Activated T-helper 1 cell treated with anti-CD3 and anti-CD28 coated beads, Interleukin-12 subunit alpha, Interleukin-12 subunit beta, Interleukin-2, Interleukin-4 antibody, amounts not matched to agents 30 ng/mL and 10 ng/mL and 1 ng/mL, durations not matched to agents 14 hours and 24 hours and 36 hours (primary cell): ENCODE measurements at regions not wholly inside any gene's neighbourhood (a gene's known extent, or its start where the extent isn't known, plus 50 kb on each side); places are given as distances from the start of the nearest gene placed in this dataset.
"Not testable (repeated sequence)": the region's sequence is repeated elsewhere in the genome, so short reads cannot be mapped to it uniquely, and the experiment has no call there.

Source experiments
- DNase-seq: peaks from one replicate; pipeline ENCODE4 v3.0.0; 2021; ENCODE audit warnings: low spot score
- H3K27ac Mint-ChIP-seq: one replicate; pipeline ENCODE4 v1.8.0; 2021; ENCODE audit warnings: mild to moderate bottlenecking, mixed read lengths
- H3K27me3 Mint-ChIP-seq: one replicate; pipeline ENCODE4 v1.8.0; 2022; ENCODE audit warnings: mild to moderate bottlenecking, moderate library complexity, mixed read lengths; ENCODE audit not compliant: insufficient read depth
- H3K36me3 Mint-ChIP-seq: one replicate; pipeline ENCODE4 v1.8.0; 2021; ENCODE audit warnings: low read depth, mixed read lengths
- H3K4me1 Mint-ChIP-seq: one replicate; pipeline ENCODE4 v1.8.0; 2021; ENCODE audit warnings: low read depth, mixed read lengths
- H3K4me3 Mint-ChIP-seq: one replicate; pipeline ENCODE4 v1.8.0; 2021; ENCODE audit warnings: mild to moderate bottlenecking, moderate library complexity, mixed read lengths
- H3K9me3 Mint-ChIP-seq: one replicate; pipeline ENCODE4 v1.8.0; 2021; ENCODE audit warnings: mixed read lengths
- intact Hi-C: fragments of 100-400 bp; cut with micrococcal nuclease; formaldehyde crosslinking; loops from one replicate; pipeline ENCODE4 v1.15.1; 2024

- no peaks in the 10 kb centered on the region for H3K27me3 Mint-ChIP-seq
- intact Hi-C loops, result no loop called here
- H3K9me3 Mint-ChIP-seq, result no peaks in the 10 kb centered on the region
- H3K27ac Mint-ChIP-seq, result no peak overlapping the region
- H3K4me1 Mint-ChIP-seq, result no peaks in the 10 kb centered on the region
- no peak for DNase-seq
- no peaks in the 10 kb centered on the region for H3K36me3 Mint-ChIP-seq
- H3K4me3 Mint-ChIP-seq, result no peak overlapping the region
Observed at GRCh38 chr7:19293431-19293830, 148.2 kb upstream of the FERD3L start.

GRCh38 chr7:19290968-19291367 lies 145.7 kb upstream of the FERD3L start:
- Mint-ChIP-seq H3K4me3 (no peak overlapping the region), H3K36me3 (no peaks in the 10 kb centered on the region), H3K9me3 (no peaks in the 10 kb centered on the region), H3K27me3 (no peaks in the 10 kb centered on the region), H3K4me1 (no peaks in the 10 kb centered on the region), H3K27ac (no peak overlapping the region)
- DNase-seq, result no peak
- intact Hi-C loops, result no loop called here

- no peaks in the 10 kb centered on the region for H3K27me3 Mint-ChIP-seq
- H3K4me1 Mint-ChIP-seq, result no peaks in the 10 kb centered on the region
- H3K4me3 Mint-ChIP-seq, result no peak overlapping the region
- DNase-seq, result no peak
- H3K36me3 Mint-ChIP-seq, result no peaks in the 10 kb centered on the region
- intact Hi-C loops, result no loop called here
- H3K9me3 Mint-ChIP-seq, result no peaks in the 10 kb centered on the region
- no peak overlapping the region for H3K27ac Mint-ChIP-seq
Observed at GRCh38 chr7:19290066-19290465, 144.8 kb upstream of the FERD3L start.

- no peak for DNase-seq
- peaks cover 3% of the 10 kb centered on the region for H3K9me3 Mint-ChIP-seq
- intact Hi-C loops, result no loop called here
- H3K4me3 Mint-ChIP-seq, result no peak overlapping the region
- no peaks in the 10 kb centered on the region for H3K27me3 Mint-ChIP-seq
- no peaks in the 10 kb centered on the region for H3K36me3 Mint-ChIP-seq
- no peaks in the 10 kb centered on the region for H3K4me1 Mint-ChIP-seq
- no peak overlapping the region for H3K27ac Mint-ChIP-seq
Observed at GRCh38 chr7:19284596-19285300, 139.5 kb upstream of the FERD3L start.

- Mint-ChIP-seq H3K4me3 (no peak overlapping the region), H3K36me3 (no peaks in the 10 kb centered on the region), H3K4me1 (no peaks in the 10 kb centered on the region), H3K27ac (no peak overlapping the region), H3K27me3 (no peaks in the 10 kb centered on the region), H3K9me3 (peaks cover 3% of the 10 kb centered on the region)
- intact Hi-C loops, result no loop called here
- no peak for DNase-seq
Observed at GRCh38 chr7:19284136-19284535, 138.9 kb upstream of the FERD3L start.

GRCh38 chr7:19275000-19275399 lies 129.8 kb upstream of the FERD3L start:
- H3K36me3 Mint-ChIP-seq, result no peaks in the 10 kb centered on the region
- intact Hi-C loops, result no loop called here
- no peak overlapping the region for H3K27ac Mint-ChIP-seq
- H3K4me3 Mint-ChIP-seq, result no peak overlapping the region
- DNase-seq, result no peak
- no peaks in the 10 kb centered on the region for H3K4me1 Mint-ChIP-seq
- peaks cover 3% of the 10 kb centered on the region for H3K9me3 Mint-ChIP-seq
- H3K27me3 Mint-ChIP-seq, result no peaks in the 10 kb centered on the region

- H3K4me1 Mint-ChIP-seq, intact Hi-C loops, H3K27ac Mint-ChIP-seq, H3K36me3 Mint-ChIP-seq, H3K4me3 Mint-ChIP-seq, H3K9me3 Mint-ChIP-seq, DNase-seq, H3K27me3 Mint-ChIP-seq: not testable (repeated sequence)
Observed at GRCh38 chr7:19272329-19272728, 127.1 kb upstream of the FERD3L start.

GRCh38 chr7:19269301-19269700 lies 124.1 kb upstream of the FERD3L start:
- Mint-ChIP-seq H3K27me3 (no peaks in the 10 kb centered on the region), H3K36me3 (no peaks in the 10 kb centered on the region), H3K9me3 (peaks cover 3% of the 10 kb centered on the region), H3K4me3 (no peak overlapping the region), H3K4me1 (no peaks in the 10 kb centered on the region), H3K27ac (no peak overlapping the region)
- intact Hi-C loops, result no loop called here
- no peak for DNase-seq

- intact Hi-C loops, result no loop called here
- H3K27me3 Mint-ChIP-seq, result no peaks in the 10 kb centered on the region
Observed at GRCh38 chr7:19268737-19269136, 123.5 kb upstream of the FERD3L start.

GRCh38 chr7:19262826-19263225 lies 117.6 kb upstream of the FERD3L start:
- Mint-ChIP-seq H3K36me3 (no peaks in the 10 kb centered on the region), H3K4me1 (no peaks in the 10 kb centered on the region), H3K27ac (no peak overlapping the region), H3K27me3 (no peaks in the 10 kb centered on the region), H3K9me3 (peaks cover 11% of the 10 kb centered on the region), H3K4me3 (no peak overlapping the region)
- DNase-seq, result no peak
- intact Hi-C loops, result no loop called here

More at GRCh38 chr7:19268737-19269136, 123.5 kb upstream of the FERD3L start:
- H3K4me3 Mint-ChIP-seq, result no peak overlapping the region
- H3K36me3 Mint-ChIP-seq, result no peaks in the 10 kb centered on the region
- no peak for DNase-seq
- no peaks in the 10 kb centered on the region for H3K4me1 Mint-ChIP-seq
- no peak overlapping the region for H3K27ac Mint-ChIP-seq
- H3K9me3 Mint-ChIP-seq, result peaks cover 3% of the 10 kb centered on the region

- no peak overlapping the region for H3K27ac Mint-ChIP-seq
- no peaks in the 10 kb centered on the region for H3K36me3 Mint-ChIP-seq
- no peaks in the 10 kb centered on the region for H3K9me3 Mint-ChIP-seq
- H3K27me3 Mint-ChIP-seq, result no peaks in the 10 kb centered on the region
- H3K4me3 Mint-ChIP-seq, result no peak overlapping the region
- H3K4me1 Mint-ChIP-seq, result no peaks in the 10 kb centered on the region
- DNase-seq, result no peak
- intact Hi-C loops, result no loop called here
Observed at GRCh38 chr7:19249281-19249680, 104.1 kb upstream of the FERD3L start.

GRCh38 chr7:19248681-19249080 lies 103.5 kb upstream of the FERD3L start:
- Mint-ChIP-seq H3K4me1 (no peaks in the 10 kb centered on the region), H3K27ac (no peak overlapping the region), H3K27me3 (no peaks in the 10 kb centered on the region), H3K9me3 (no peaks in the 10 kb centered on the region), H3K4me3 (no peak overlapping the region), H3K36me3 (no peaks in the 10 kb centered on the region)
- intact Hi-C loops, result no loop called here
- no peak for DNase-seq

- H3K36me3 Mint-ChIP-seq, result no peaks in the 10 kb centered on the region
- H3K4me3 Mint-ChIP-seq, result no peak overlapping the region
Observed at GRCh38 chr7:19248115-19248514, 102.9 kb upstream of the FERD3L start.

GRCh38 chr7:19247017-19247416 lies 101.8 kb upstream of the FERD3L start:
- no peaks in the 10 kb centered on the region for H3K27me3 Mint-ChIP-seq
- H3K27ac Mint-ChIP-seq, result no peak overlapping the region
- no peak overlapping the region for H3K4me3 Mint-ChIP-seq
- intact Hi-C loops, result no loop called here
- H3K9me3 Mint-ChIP-seq, result no peaks in the 10 kb centered on the region
- no peaks in the 10 kb centered on the region for H3K4me1 Mint-ChIP-seq
- DNase-seq, result no peak
- no peaks in the 10 kb centered on the region for H3K36me3 Mint-ChIP-seq

More at GRCh38 chr7:19248115-19248514, 102.9 kb upstream of the FERD3L start:
- Mint-ChIP-seq H3K27ac (no peak overlapping the region), H3K27me3 (no peaks in the 10 kb centered on the region), H3K9me3 (no peaks in the 10 kb centered on the region), H3K4me1 (no peaks in the 10 kb centered on the region)
- intact Hi-C loops, result no loop called here
- no peak for DNase-seq
